K562 (cell line): ENCODE measurements at regions not wholly inside any gene's neighbourhood (a gene's known extent, or its start where the extent isn't known, plus 50 kb on each side); places are given as distances from the start of the nearest gene placed in this dataset.

Experiments
- ATAC-seq: fragments of 200-7000 bp; cut with Tn5 transposase; 3 replicates; pipeline ENCODE4 v1.9.1; 2020; ENCODE audit warnings: moderate library complexity
- BruUV-seq: library from RNA; stranded (reverse); fragments of 400-500 nt; replicated peaks from 2 replicates; lab custom pipeline; 2021; lab: Mats Ljungman, UMichigan
- CTCF ChIA-PET: fragments of 300-600 bp; formaldehyde crosslinking; extraction: SDS; loops from one replicate; lab custom pipeline; 2021; ENCODE audit warnings: low intra/inter-chr PET ratio; lab: Yijun Ruan, JAX
- POLR2A ChIA-PET: fragments of 300-600, 350-650 bp; sonication (Branson Sonifier 250); formaldehyde crosslinking; extraction: SDS; loops from one replicate; lab custom pipeline; 2021; ENCODE audit warnings: antibody characterized with exemption, inconsistent platforms; lab: Yijun Ruan, JAX
- DNase-seq, 4 experiments: peaks; one replicate each; pipeline versions ENCODE4 v3.0.0 to v3.0.0-alpha.2; 2011 to 2018; ENCODE audit warnings: low spot score in 3 of 4, mixed read lengths in 3 of 4; ENCODE audit errors: extremely low read depth in 1 of 4
- FAIRE-seq: peaks from 2 replicates; lab custom pipeline; 2011; peaks lifted over from hg19 to GRCh38; lab: Jason Lieb, UNC
- H2AFZ ChIP-seq: 2 replicates; pipeline ENCODE4 v1.6.0; 2011; ENCODE audit warnings: low read depth, low read length, control low read depth, inconsistent platforms
- H3K27ac ChIP-seq: fragments of 200-600 bp; 3 replicates; pipeline ENCODE4 v1.8.0; 2011; ENCODE audit warnings: low read depth, mild to moderate bottlenecking, control low read depth, inconsistent platforms, low read length, moderate library complexity, mixed read lengths; ENCODE audit errors: extremely low read depth
- H3K27me3 ChIP-seq, 2 experiments: fragments of 300-600 bp in 1 of 2; 2 replicates in 1 of 2; 3 replicates in 1 of 2; pipeline versions ENCODE4 v1.6.0 to v1.8.0; 2011; ENCODE audit warnings: inconsistent platforms in 2 of 2, low read length in 2 of 2, mild to moderate bottlenecking in 1 of 2, mixed read lengths in 1 of 2, moderate library complexity in 1 of 2; ENCODE audit not compliant: control insufficient read depth in 2 of 2, insufficient read depth in 2 of 2
- H3K36me3 ChIP-seq: fragments of 300-600 bp; 3 replicates; pipeline ENCODE4 v1.8.0; 2011; ENCODE audit warnings: mild to moderate bottlenecking, low read length, inconsistent platforms; ENCODE audit not compliant: control insufficient read depth, insufficient read depth
- H3K4me1 ChIP-seq, 2 experiments: fragments of 200-600 bp in 1 of 2; replicated peaks in 1 of 2; 2 replicates in 1 of 2; 3 replicates in 1 of 2; pipeline versions ENCODE4 v1.5.1 to v1.8.0; 2011; ENCODE audit warnings: inconsistent platforms in 2 of 2, low read length in 2 of 2, mild to moderate bottlenecking in 1 of 2, mixed read lengths in 1 of 2, moderate library complexity in 1 of 2; ENCODE audit not compliant: control insufficient read depth in 2 of 2, insufficient read depth in 2 of 2
- H3K4me2 ChIP-seq: 2 replicates; pipeline ENCODE4 v1.6.1; 2011; ENCODE audit warnings: low read length, control low read depth, inconsistent platforms, mixed read lengths; ENCODE audit not compliant: insufficient read depth
- H3K4me3 ChIP-seq: fragments of 200-600 bp; sonication (generic), shearing (Covaris generic); 2 replicates; pipeline ENCODE4 v1.5.1; 2016; ENCODE audit warnings: control low read depth, inconsistent platforms
- H3K79me2 ChIP-seq: fragments of 200-600 bp; 3 replicates; pipeline ENCODE4 v1.8.0; 2011; ENCODE audit warnings: low read length, inconsistent platforms; ENCODE audit not compliant: control insufficient read depth, insufficient read depth
- H3K9ac ChIP-seq, 2 experiments: 2 replicates each; pipeline versions ENCODE4 v1.6.0 to v1.6.1; 2011; ENCODE audit warnings: low read depth in 2 of 2, low read length in 2 of 2, control low read depth in 1 of 2, inconsistent platforms in 1 of 2, mild to moderate bottlenecking in 1 of 2, mixed read lengths in 1 of 2; ENCODE audit not compliant: insufficient read depth in 1 of 2
- H3K9me1 ChIP-seq: one replicate; pipeline ENCODE4 v1.6.0; 2011; ENCODE audit warnings: inconsistent platforms, mild to moderate bottlenecking, low read length, moderate library complexity; ENCODE audit not compliant: control insufficient read depth, insufficient read depth
- H3K9me3 ChIP-seq: replicated peaks from 2 replicates; pipeline ENCODE4 v1.5.1; 2011; ENCODE audit warnings: low read depth, low read length, inconsistent platforms; ENCODE audit not compliant: control insufficient read depth, insufficient read depth
- H4K20me1 ChIP-seq: replicated peaks from 2 replicates; pipeline ENCODE4 v1.6.1; 2011; ENCODE audit warnings: low read length, inconsistent platforms, mixed read lengths; ENCODE audit not compliant: control insufficient read depth, insufficient read depth
- ILK ChIP-seq: fragments of 450-650 bp; IDR thresholded peaks from 2 replicates; pipeline ENCODE4 v1.6.1; 2016; ENCODE audit warnings: missing genetic modification characterization, low read depth, mild to moderate bottlenecking, missing compliant biosample characterization, moderate library complexity, borderline replicate concordance
- KDM1A ChIP-seq, 2 experiments: fragments of 450-650 bp; IDR thresholded peaks; 2 replicates each; pipeline ENCODE4 v1.6.1; 2016; ENCODE audit warnings: mild to moderate bottlenecking in 2 of 2
- NFXL1 ChIP-seq: fragments of 450-650 bp; formaldehyde crosslinking; IDR thresholded peaks from 2 replicates; pipeline ENCODE4 v1.4.0; 2021; ENCODE audit warnings: mild to moderate bottlenecking
- WGBS: fragments of 100-300 bp; shearing (Covaris generic); methylation state at CpG from one replicate; pipeline ENCODE4 v1.1.6; 2016; ENCODE audit warnings: low coverage, mixed read lengths; ENCODE audit not compliant: insufficient coverage; ENCODE audit errors: missing lambda C conversion rate; 5-methylcytosine and 5-hydroxymethylcytosine counted together
- in situ Hi-C: fragments of 300-500 bp; cut with MboI; formaldehyde crosslinking; loops from 4 replicates; pipeline ENCODE4 v1.15.0; 2018; ENCODE audit warnings: inconsistent platforms, mixed read lengths
- intact Hi-C: fragments of 100-400 bp; cut with micrococcal nuclease; formaldehyde crosslinking; loops from 2 replicates; pipeline ENCODE4 v1.14.2; 2022
- TF ChIP-seq, protein P1 (sequence below): fragments of 450-650 bp; IDR thresholded peaks from 2 replicates; pipeline ENCODE4 v1.6.1; 2016; ENCODE audit warnings: borderline replicate concordance
- TF ChIP-seq, protein P2 (sequence below): sonication (generic); formaldehyde crosslinking; IDR thresholded peaks from 2 replicates; pipeline ENCODE4 v1.8.1; 2022; ENCODE audit warnings: missing genetic modification reagents
- TF ChIP-seq, protein P3 (sequence below), 3 experiments: IDR thresholded peaks in 2 of 3; conservative IDR thresholded peaks in 1 of 3; 2 replicates each; pipeline ENCODE4 v1.5.1; 2011 to 2012; ENCODE audit warnings: low read length in 3 of 3, mild to moderate bottlenecking in 3 of 3, control low read depth in 2 of 3, improper control_type of control experiment in 1 of 3, inconsistent platforms in 1 of 3, low read depth in 1 of 3, mixed read lengths in 1 of 3, moderate library complexity in 1 of 3; ENCODE audit not compliant: insufficient read depth in 2 of 3
- TF ChIP-seq, protein P4 (sequence below), 3 experiments: fragments of 200-800 bp in 1 of 3; sonication (Bioruptor generic) in 1 of 3; sonication (generic) in 1 of 3; formaldehyde crosslinking in 1 of 3; IDR thresholded peaks; 2 replicates each; pipeline versions ENCODE4 v1.6.1 to v1.8.0; 2016 to 2022; ENCODE audit warnings: mild to moderate bottlenecking in 2 of 3, missing compliant biosample characterization in 2 of 3, missing genetic modification characterization in 2 of 3, missing genetic modification reagents in 1 of 3

DNA sequence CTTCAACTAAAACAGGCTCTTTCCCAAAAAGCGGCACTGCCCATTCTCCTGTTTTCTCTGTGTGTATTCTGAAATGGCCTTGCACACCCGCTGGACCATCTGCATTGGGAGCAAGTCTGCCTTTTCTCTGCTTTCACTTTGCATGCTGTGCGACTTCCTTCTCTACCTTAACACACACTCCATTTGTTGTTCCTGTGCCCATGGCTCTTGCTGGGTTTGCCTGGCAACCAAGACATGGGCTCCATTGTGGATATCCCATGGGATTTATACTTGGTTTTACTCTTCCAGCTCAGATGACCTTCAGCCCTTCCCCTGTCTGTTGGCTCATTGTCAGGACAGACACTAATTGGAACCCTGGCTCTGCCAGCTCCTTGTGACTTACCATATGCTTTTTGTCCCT, 465.3 kb downstream of the REEP3 start:
- BruUV-seq: no TSS peak
- H3K9ac ChIP-seq: no peak overlapping the region
- ATAC-seq (no peak), FAIRE-seq (no peak), DNase-seq (no peak)
- TF ChIP-seq ILK (tag) (no peak), NFXL1 (no peak)
- TF ChIP-seq, protein P1, sequence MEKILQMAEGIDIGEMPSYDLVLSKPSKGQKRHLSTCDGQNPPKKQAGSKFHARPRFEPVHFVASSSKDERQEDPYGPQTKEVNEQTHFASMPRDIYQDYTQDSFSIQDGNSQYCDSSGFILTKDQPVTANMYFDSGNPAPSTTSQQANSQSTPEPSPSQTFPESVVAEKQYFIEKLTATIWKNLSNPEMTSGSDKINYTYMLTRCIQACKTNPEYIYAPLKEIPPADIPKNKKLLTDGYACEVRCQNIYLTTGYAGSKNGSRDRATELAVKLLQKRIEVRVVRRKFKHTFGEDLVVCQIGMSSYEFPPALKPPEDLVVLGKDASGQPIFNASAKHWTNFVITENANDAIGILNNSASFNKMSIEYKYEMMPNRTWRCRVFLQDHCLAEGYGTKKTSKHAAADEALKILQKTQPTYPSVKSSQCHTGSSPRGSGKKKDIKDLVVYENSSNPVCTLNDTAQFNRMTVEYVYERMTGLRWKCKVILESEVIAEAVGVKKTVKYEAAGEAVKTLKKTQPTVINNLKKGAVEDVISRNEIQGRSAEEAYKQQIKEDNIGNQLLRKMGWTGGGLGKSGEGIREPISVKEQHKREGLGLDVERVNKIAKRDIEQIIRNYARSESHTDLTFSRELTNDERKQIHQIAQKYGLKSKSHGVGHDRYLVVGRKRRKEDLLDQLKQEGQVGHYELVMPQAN: no peak
- WGBS: 0% methylated on average over 3 of the region's 3 CpGs
- ChIA-PET POLR2A (no interaction called here), CTCF (no interaction called here)
- H3K36me3 ChIP-seq: no peaks in the 10 kb centered on the region
- H3K79me2 ChIP-seq: no peaks in the 10 kb centered on the region
- H3K4me2 ChIP-seq: no peak overlapping the region
- H3K27ac ChIP-seq: no peak overlapping the region
- no peaks in the 10 kb centered on the region for H3K27me3 ChIP-seq
- no peaks in the 10 kb centered on the region for H3K9me3 ChIP-seq
- no peaks in the 10 kb centered on the region for H3K9me1 ChIP-seq
- in situ Hi-C loops (no loop called here), intact Hi-C loops (no loop called here)
- H4K20me1 ChIP-seq: no peaks in the 10 kb centered on the region
- no peaks in the 10 kb centered on the region for H3K4me1 ChIP-seq
- no peak overlapping the region for H3K4me3 ChIP-seq
- no peak overlapping the region for H2AFZ ChIP-seq

DNA sequence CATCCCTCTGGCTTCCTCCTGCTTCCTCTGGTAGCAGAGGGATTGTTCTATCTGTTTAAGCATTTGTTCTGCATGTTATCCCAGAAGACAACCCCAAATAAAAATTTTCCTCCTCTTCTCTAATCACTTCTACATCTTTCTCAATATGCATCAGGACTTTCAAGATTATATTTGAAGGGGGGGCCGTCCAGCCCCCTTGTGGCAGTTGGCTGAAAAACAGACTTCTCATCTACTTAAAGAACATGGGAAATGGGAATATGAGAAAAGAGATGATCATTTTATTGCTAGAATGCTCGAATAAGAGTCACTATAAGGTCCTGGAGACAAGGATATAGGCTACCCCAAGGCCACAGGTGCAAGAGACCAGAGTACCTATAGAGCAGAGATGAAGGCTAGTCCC, 466.0 kb downstream of the REEP3 start:
- WGBS: 0% methylated on average over 2 of the region's 2 CpGs
- no peak overlapping the region for H3K4me2 ChIP-seq
- H3K9me3 ChIP-seq: no peaks in the 10 kb centered on the region
- BruUV-seq: no TSS peak
- no peaks in the 10 kb centered on the region for H3K27me3 ChIP-seq
- no peaks in the 10 kb centered on the region for H3K36me3 ChIP-seq
- CTCF ChIA-PET: no interaction called here
- intact Hi-C loops: no loop called here
- FAIRE-seq (no peak), DNase-seq (no peak), ATAC-seq (no peak)
- no peaks in the 10 kb centered on the region for H3K4me1 ChIP-seq
- H3K9me1 ChIP-seq: no peaks in the 10 kb centered on the region
- H3K9ac ChIP-seq: no peak overlapping the region
- no peak overlapping the region for H3K27ac ChIP-seq
- no peak overlapping the region for H2AFZ ChIP-seq
- no peaks in the 10 kb centered on the region for H4K20me1 ChIP-seq
- H3K79me2 ChIP-seq: no peaks in the 10 kb centered on the region
- POLR2A ChIA-PET: no interaction called here
- in situ Hi-C loops: no loop called here
- TF ChIP-seq, protein P2, sequence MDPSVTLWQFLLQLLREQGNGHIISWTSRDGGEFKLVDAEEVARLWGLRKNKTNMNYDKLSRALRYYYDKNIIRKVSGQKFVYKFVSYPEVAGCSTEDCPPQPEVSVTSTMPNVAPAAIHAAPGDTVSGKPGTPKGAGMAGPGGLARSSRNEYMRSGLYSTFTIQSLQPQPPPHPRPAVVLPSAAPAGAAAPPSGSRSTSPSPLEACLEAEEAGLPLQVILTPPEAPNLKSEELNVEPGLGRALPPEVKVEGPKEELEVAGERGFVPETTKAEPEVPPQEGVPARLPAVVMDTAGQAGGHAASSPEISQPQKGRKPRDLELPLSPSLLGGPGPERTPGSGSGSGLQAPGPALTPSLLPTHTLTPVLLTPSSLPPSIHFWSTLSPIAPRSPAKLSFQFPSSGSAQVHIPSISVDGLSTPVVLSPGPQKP: no peak
- TF ChIP-seq, protein P3, sequence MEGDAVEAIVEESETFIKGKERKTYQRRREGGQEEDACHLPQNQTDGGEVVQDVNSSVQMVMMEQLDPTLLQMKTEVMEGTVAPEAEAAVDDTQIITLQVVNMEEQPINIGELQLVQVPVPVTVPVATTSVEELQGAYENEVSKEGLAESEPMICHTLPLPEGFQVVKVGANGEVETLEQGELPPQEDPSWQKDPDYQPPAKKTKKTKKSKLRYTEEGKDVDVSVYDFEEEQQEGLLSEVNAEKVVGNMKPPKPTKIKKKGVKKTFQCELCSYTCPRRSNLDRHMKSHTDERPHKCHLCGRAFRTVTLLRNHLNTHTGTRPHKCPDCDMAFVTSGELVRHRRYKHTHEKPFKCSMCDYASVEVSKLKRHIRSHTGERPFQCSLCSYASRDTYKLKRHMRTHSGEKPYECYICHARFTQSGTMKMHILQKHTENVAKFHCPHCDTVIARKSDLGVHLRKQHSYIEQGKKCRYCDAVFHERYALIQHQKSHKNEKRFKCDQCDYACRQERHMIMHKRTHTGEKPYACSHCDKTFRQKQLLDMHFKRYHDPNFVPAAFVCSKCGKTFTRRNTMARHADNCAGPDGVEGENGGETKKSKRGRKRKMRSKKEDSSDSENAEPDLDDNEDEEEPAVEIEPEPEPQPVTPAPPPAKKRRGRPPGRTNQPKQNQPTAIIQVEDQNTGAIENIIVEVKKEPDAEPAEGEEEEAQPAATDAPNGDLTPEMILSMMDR (IDR thresholded peaks at IDR 0.05 in 2 of 3, conservative IDR thresholded peaks at IDR 0.05 in 1 of 3; ENCODE audit: insufficient read depth in 2 of 3, low read depth in 1 of 3, low read length in 3 of 3): 0 out of 6 replicates have a peak, but pooled peaks of 2 of the 3 experiments have one; percentile 2 to 34
- no peak for TF ChIP-seq KDM1A (IDR thresholded peaks at IDR 0.05)
- TF ChIP-seq, protein P4, sequence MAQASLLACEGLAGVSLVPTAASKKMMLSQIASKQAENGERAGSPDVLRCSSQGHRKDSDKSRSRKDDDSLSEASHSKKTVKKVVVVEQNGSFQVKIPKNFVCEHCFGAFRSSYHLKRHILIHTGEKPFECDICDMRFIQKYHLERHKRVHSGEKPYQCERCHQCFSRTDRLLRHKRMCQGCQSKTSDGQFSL (CRISPR knock-in tag; IDR thresholded peaks at IDR 0.05): no peak
- TF ChIP-seq, protein P4 (tag; IDR thresholded peaks at IDR 0.05): peak in 1 of 2 experiments; percentile 31; a peak in 1 of 4 replicates
- H3K4me3 ChIP-seq: no peak overlapping the region
